GM23338 (cell line): ENCODE measurements at regions not wholly inside any gene's neighbourhood (a gene's known extent, or its start where the extent isn't known, plus 50 kb on each side); places are given as distances from the start of the nearest gene placed in this dataset.

Experiments used
- ATAC-seq: fragments of 200-7000 bp; cut with Tn5 transposase; 3 replicates; pipeline ENCODE4 v1.9.1; 2020
- DNase-seq: peaks from one replicate; pipeline ENCODE4 v3.0.0-alpha.2; 2015; ENCODE audit warnings: low spot score
- H2AFZ ChIP-seq: fragments of 200-600 bp; sonication (generic); 2 replicates; pipeline ENCODE4 v1.8.0; 2016; ENCODE audit warnings: antibody characterized with exemption, mild to moderate bottlenecking, moderate library complexity
- H3F3A ChIP-seq: fragments of 200-600 bp; sonication (generic); replicated peaks from 2 replicates; pipeline ENCODE4 v1.8.0; 2017; ENCODE audit warnings: antibody characterized with exemption, mixed run types, low read depth
- H3K27ac ChIP-seq: fragments of 200-600 bp; sonication (generic); 2 replicates; pipeline ENCODE4 v1.6.1; 2016; ENCODE audit warnings: low read depth
- H3K27me3 ChIP-seq: fragments of 200-600 bp; sonication (generic); 2 replicates; pipeline ENCODE4 v1.8.0; 2016; ENCODE audit warnings: mild to moderate bottlenecking, mixed run types, moderate library complexity; ENCODE audit not compliant: insufficient read depth
- H3K36me3 ChIP-seq: fragments of 200-600 bp; sonication (generic); 2 replicates; pipeline ENCODE4 v1.8.0; 2016; ENCODE audit warnings: mild to moderate bottlenecking; ENCODE audit not compliant: insufficient read depth
- H3K4me1 ChIP-seq: fragments of 200-600 bp; sonication (generic); 2 replicates; pipeline ENCODE4 v1.8.0; 2016; ENCODE audit warnings: mild to moderate bottlenecking, moderate library complexity; ENCODE audit not compliant: insufficient read depth
- H3K4me2 ChIP-seq: fragments of 200-600 bp; sonication (generic); 2 replicates; pipeline ENCODE4 v1.7.1; 2017; ENCODE audit warnings: mixed run types
- H3K4me3 ChIP-seq: fragments of 200-600 bp; sonication (generic); 2 replicates; pipeline ENCODE4 v1.6.1; 2016; ENCODE audit warnings: mixed run types
- H3K79me2 ChIP-seq: fragments of 200-600 bp; sonication (generic); replicated peaks from 2 replicates; pipeline ENCODE4 v1.8.0; 2017; ENCODE audit warnings: mild to moderate bottlenecking; ENCODE audit not compliant: insufficient read depth
- H3K9me2 ChIP-seq: fragments of 200-600 bp; sonication (generic); 2 replicates; pipeline ENCODE4 v1.8.0; 2017; ENCODE audit not compliant: insufficient read depth
- H4K20me1 ChIP-seq: fragments of 200-600 bp; sonication (generic); replicated peaks from 2 replicates; pipeline ENCODE4 v1.8.0; 2017; ENCODE audit warnings: mild to moderate bottlenecking; ENCODE audit not compliant: insufficient read depth
- H3K27ac Mint-ChIP-seq: 2 replicates; pipeline ENCODE4 v1.8.0; 2020; ENCODE audit warnings: inconsistent platforms, mild to moderate bottlenecking, moderate library complexity, mixed read lengths
- H3K27me3 Mint-ChIP-seq: 3 replicates; pipeline ENCODE4 v1.8.0; 2022; ENCODE audit warnings: low read depth, mild to moderate bottlenecking, moderate library complexity, mixed read lengths, inconsistent platforms; ENCODE audit not compliant: insufficient read depth, poor library complexity
- H3K36me3 Mint-ChIP-seq: 3 replicates; pipeline ENCODE4 v1.8.0; 2021; ENCODE audit warnings: low read depth, mild to moderate bottlenecking, inconsistent platforms, moderate library complexity, mixed read lengths
- H3K4me1 Mint-ChIP-seq: 3 replicates; pipeline ENCODE4 v1.8.0; 2020; ENCODE audit warnings: mild to moderate bottlenecking, inconsistent platforms, mixed read lengths
- H3K4me3 Mint-ChIP-seq: 3 replicates; pipeline ENCODE4 v1.8.0; 2021; ENCODE audit warnings: moderate library complexity, mild to moderate bottlenecking, inconsistent platforms, mixed read lengths
- H3K9me3 Mint-ChIP-seq: 3 replicates; pipeline ENCODE4 v1.8.0; 2020; ENCODE audit warnings: moderate library complexity, mild to moderate bottlenecking, inconsistent platforms, mixed read lengths
- CTCF ChIP-seq, 2 experiments: fragments of 200-600 bp in 1 of 2; sonication (generic) in 1 of 2; conservative IDR thresholded peaks; 2 replicates each; pipeline versions ENCODE4 v1.5.1 to v1.6.1; 2016 to 2017; ENCODE audit warnings: antibody characterized with exemption in 2 of 2, low read depth in 2 of 2, mild to moderate bottlenecking in 2 of 2, moderate library complexity in 1 of 2
- ETS1 ChIP-seq: IDR thresholded peaks from 2 replicates; pipeline ENCODE4 v1.6.1; 2016; ENCODE audit warnings: antibody characterized with exemption
- EZH2 ChIP-seq: fragments of 200-600 bp; sonication (generic); IDR thresholded peaks from one replicate; pipeline ENCODE4 v1.8.0; 2017; ENCODE audit warnings: antibody characterized with exemption, mild to moderate bottlenecking, low read depth; ENCODE audit not compliant: unreplicated experiment
- JUNB ChIP-seq: IDR thresholded peaks from one replicate; pipeline ENCODE4 v1.6.1; 2016; ENCODE audit warnings: antibody characterized with exemption; ENCODE audit not compliant: unreplicated experiment
- NANOG ChIP-seq: IDR thresholded peaks from 2 replicates; pipeline ENCODE4 v1.6.1; 2016; ENCODE audit warnings: antibody characterized with exemption, borderline replicate concordance
- POLR2AphosphoS5 ChIP-seq: IDR thresholded peaks from 2 replicates; pipeline ENCODE4 v1.6.1; 2016; ENCODE audit warnings: antibody characterized with exemption, low read depth
- REST ChIP-seq: IDR thresholded peaks from one replicate; pipeline ENCODE4 v1.6.1; 2018; ENCODE audit warnings: antibody characterized with exemption; ENCODE audit not compliant: unreplicated experiment
- STAT1 ChIP-seq: IDR thresholded peaks from one replicate; pipeline ENCODE4 v1.6.1; 2016; ENCODE audit warnings: antibody characterized with exemption; ENCODE audit not compliant: unreplicated experiment
- ZNF114 ChIP-seq: fragments of 250-450 bp; sonication (Bioruptor Pico); IDR thresholded peaks from 2 replicates; pipeline ENCODE4 v1.5.0; 2020; ENCODE audit warnings: mild to moderate bottlenecking, moderate library complexity
- ZNF331 ChIP-seq: fragments of 250-450 bp; sonication (Bioruptor Pico); IDR thresholded peaks from 2 replicates; pipeline ENCODE4 v1.5.0; 2020; ENCODE audit warnings: low read depth, mild to moderate bottlenecking, moderate library complexity
- TF ChIP-seq, protein P1 (sequence below): fragments of 250-450 bp; sonication (Bioruptor Pico); IDR thresholded peaks from 2 replicates; pipeline ENCODE4 v1.5.0; 2020; ENCODE audit warnings: mild to moderate bottlenecking, moderate library complexity

DNA sequence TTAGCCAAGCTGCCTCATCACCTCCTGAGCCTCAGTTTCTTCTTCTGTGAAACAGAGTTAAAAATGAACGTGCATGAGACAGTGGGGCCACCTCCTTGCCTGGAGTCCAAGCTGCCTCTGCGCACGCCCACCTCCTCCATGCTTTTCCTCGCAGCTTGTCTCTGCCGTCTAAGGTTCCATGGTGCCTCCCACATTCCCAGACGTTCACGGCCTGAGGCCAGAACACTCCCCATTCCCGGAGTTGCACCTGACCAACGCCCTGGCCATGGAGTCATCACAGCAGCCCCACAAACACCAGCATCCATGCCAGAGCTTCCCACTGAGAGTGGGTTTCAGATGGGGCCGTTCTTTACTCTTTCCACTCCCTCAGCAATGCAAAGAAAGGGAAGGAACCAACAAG lies 183.0 kb upstream of the FOXF1 start (continued):
- TF ChIP-seq REST (no peak), ZNF331 (no peak), NANOG (no peak), STAT1 (no peak), POLR2AphosphoS5 (no peak), ETS1 (no peak), EZH2 (no peak), CTCF (conservative IDR thresholded peaks at IDR 0.05; ENCODE audit: low read depth in 2 of 2) (no peak)

DNA sequence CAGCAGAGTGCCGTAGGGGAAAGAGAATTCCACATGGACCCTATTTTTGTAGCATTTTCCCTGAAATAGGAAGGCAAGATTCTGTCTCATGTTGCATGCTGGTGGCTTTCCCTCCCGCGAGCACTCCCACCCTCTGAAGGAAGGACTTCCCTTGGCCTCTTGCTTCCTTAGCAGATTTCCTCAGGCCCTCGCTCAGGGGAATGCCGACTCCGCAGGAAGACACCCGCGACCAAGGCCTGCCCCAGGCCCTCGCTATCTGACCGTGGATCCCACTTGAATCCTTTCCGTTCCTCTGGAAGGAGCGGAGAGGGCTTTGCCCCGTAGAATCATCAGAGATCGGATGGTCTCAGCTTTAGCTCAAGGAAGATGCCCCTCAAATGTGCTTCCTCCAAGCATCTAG lies 179.4 kb upstream of the FOXF1 start:
- no peaks in the 10 kb centered on the region for H3K36me3 ChIP-seq
- no peaks in the 10 kb centered on the region for H3K9me2 ChIP-seq
- H2AFZ ChIP-seq, result no peak overlapping the region
- H3K4me1 ChIP-seq, result no peaks in the 10 kb centered on the region
- no peak overlapping the region for H3K4me3 ChIP-seq
- DNase-seq (no peak), ATAC-seq (no peak)
- H3K4me1 Mint-ChIP-seq, result peaks cover 8% of the 10 kb centered on the region; the same call in 2 of the 3 replicates
- TF ChIP-seq JUNB (no peak), ZNF331 (no peak), ETS1 (no peak), ZNF114 (CRISPR knock-in tag) (no peak), EZH2 (no peak), STAT1 (no peak)
- TF ChIP-seq, protein P1, sequence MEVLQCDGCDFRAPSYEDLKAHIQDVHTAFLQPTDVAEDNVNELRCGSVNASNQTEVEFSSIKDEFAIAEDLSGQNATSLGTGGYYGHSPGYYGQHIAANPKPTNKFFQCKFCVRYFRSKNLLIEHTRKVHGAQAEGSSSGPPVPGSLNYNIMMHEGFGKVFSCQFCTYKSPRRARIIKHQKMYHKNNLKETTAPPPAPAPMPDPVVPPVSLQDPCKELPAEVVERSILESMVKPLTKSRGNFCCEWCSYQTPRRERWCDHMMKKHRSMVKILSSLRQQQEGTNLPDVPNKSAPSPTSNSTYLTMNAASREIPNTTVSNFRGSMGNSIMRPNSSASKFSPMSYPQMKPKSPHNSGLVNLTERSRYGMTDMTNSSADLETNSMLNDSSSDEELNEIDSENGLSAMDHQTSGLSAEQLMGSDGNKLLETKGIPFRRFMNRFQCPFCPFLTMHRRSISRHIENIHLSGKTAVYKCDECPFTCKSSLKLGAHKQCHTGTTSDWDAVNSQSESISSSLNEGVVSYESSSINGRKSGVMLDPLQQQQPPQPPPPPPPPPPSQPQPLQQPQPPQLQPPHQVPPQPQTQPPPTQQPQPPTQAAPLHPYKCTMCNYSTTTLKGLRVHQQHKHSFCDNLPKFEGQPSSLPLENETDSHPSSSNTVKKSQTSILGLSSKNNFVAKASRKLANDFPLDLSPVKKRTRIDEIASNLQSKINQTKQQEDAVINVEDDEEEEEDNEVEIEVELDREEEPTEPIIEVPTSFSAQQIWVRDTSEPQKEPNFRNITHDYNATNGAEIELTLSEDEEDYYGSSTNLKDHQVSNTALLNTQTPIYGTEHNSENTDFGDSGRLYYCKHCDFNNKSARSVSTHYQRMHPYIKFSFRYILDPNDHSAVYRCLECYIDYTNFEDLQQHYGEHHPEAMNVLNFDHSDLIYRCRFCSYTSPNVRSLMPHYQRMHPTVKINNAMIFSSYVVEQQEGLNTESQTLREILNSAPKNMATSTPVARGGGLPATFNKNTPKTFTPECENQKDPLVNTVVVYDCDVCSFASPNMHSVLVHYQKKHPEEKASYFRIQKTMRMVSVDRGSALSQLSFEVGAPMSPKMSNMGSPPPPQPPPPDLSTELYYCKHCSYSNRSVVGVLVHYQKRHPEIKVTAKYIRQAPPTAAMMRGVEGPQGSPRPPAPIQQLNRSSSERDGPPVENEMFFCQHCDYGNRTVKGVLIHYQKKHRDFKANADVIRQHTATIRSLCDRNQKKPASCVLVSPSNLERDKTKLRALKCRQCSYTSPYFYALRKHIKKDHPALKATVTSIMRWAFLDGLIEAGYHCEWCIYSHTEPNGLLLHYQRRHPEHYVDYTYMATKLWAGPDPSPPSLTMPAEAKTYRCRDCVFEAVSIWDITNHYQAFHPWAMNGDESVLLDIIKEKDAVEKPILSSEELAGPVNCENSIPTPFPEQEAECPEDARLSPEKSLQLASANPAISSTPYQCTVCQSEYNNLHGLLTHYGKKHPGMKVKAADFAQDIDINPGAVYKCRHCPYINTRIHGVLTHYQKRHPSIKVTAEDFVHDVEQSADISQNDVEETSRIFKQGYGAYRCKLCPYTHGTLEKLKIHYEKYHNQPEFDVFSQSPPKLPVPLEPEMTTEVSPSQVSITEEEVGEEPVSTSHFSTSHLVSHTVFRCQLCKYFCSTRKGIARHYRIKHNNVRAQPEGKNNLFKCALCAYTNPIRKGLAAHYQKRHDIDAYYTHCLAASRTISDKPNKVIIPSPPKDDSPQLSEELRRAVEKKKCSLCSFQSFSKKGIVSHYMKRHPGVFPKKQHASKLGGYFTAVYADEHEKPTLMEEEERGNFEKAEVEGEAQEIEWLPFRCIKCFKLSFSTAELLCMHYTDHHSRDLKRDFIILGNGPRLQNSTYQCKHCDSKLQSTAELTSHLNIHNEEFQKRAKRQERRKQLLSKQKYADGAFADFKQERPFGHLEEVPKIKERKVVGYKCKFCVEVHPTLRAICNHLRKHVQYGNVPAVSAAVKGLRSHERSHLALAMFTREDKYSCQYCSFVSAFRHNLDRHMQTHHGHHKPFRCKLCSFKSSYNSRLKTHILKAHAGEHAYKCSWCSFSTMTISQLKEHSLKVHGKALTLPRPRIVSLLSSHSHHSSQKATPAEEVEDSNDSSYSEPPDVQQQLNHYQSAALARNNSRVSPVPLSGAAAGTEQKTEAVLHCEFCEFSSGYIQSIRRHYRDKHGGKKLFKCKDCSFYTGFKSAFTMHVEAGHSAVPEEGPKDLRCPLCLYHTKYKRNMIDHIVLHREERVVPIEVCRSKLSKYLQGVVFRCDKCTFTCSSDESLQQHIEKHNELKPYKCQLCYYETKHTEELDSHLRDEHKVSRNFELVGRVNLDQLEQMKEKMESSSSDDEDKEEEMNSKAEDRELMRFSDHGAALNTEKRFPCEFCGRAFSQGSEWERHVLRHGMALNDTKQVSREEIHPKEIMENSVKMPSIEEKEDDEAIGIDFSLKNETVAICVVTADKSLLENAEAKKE (CRISPR knock-in tag), result no peak
- no peaks in the 10 kb centered on the region for H3K36me3 Mint-ChIP-seq
- H3K27me3 Mint-ChIP-seq, result peaks cover 16% of the 10 kb centered on the region
- no peaks in the 10 kb centered on the region for H3K27me3 ChIP-seq
- no peaks in the 10 kb centered on the region for H3F3A ChIP-seq
- H3K79me2 ChIP-seq, result no peaks in the 10 kb centered on the region
- H4K20me1 ChIP-seq, result no peaks in the 10 kb centered on the region
- no peak overlapping the region for H3K4me2 ChIP-seq
- H3K9me3 Mint-ChIP-seq, result peaks cover under 1% of the 10 kb centered on the region; the same call in 1 of the 3 replicates
- H3K27ac Mint-ChIP-seq, result no peak overlapping the region
- no peak overlapping the region for H3K4me3 Mint-ChIP-seq
- H3K27ac ChIP-seq, result no peak overlapping the region
